ENCODE measurements at regions not wholly inside any gene's neighbourhood (a gene's known extent, or its start where the extent isn't known, plus 50 kb on each side); places are given as distances from the start of the nearest gene placed in this dataset.
A peak's percentile ranks its signal among the peaks of the same experiment; 100 is the strongest.

DNA sequence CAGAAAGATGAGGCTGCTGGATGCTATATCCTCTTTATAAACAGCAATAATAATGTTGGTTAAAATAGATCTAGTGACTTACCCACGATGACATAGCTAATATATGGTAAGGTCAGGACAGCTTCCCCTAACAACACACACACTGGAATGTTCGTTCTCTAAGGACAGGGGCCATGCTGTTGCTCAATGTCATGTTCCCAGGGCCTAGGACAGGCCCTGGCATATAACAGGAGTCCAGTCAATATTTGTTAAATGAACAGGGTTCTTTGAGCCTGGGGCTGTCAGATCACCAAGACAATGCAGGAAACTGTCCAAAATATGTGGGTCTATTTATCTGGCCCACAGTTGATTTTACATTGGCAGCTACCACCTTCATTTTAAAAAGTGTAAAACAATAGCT is 207.1 kb upstream of the MEX3C start:
- DNase-seq (ENCODE audit: low read depth): no peak
- H3K4me3 ChIP-seq (ENCODE audit: low read depth, low read length): no peak overlapping the region
- no peak for TF ChIP-seq CTCF (IDR thresholded peaks at IDR 0.05; ENCODE audit: insufficient read depth, low read depth, low read length, missing control alignments)

DNA sequence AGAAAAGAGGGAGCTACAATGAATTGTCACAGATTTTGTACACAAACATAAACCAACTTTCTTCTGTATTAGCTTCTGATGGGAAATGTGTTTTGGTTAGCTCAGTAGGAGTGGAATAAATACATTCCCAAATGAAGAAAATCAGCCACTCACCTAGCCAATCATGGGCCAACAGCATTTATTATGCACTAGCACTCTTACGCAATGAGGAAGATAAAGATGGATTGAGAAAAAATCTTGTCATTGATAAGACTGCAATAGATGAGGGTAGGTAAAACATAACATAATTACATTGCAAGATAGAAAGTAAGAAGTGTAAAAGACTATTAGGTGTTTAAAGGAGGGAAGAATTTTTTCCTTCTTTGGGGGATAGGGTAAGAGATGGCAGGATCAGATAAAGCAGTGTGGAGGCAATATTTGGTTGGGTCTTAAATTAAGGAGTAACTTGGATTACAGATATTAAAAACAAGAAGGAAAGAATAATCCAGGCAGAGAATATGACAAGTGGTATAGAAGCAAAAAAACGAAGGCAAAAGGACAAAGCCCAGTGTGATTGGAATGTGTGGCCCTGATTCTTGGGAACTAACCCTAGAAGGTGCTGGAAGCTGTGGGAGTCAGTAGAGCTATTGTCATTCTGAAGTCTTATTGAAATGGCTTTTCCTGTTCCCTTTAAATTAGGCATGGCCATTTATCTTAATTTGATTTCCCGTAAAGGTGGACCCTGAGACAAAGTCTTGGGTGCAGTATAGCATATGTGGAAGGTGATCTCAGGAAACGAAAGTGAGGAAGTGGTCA is 208.4 kb upstream of the MEX3C start:
- no peak overlapping the region for H3K4me3 ChIP-seq (ENCODE audit: low read depth, low read length)
- TF ChIP-seq CTCF (IDR thresholded peaks at IDR 0.05; ENCODE audit: insufficient read depth, low read depth, low read length, missing control alignments): no peak
- DNase-seq (ENCODE audit: low read depth): no peak

DNA sequence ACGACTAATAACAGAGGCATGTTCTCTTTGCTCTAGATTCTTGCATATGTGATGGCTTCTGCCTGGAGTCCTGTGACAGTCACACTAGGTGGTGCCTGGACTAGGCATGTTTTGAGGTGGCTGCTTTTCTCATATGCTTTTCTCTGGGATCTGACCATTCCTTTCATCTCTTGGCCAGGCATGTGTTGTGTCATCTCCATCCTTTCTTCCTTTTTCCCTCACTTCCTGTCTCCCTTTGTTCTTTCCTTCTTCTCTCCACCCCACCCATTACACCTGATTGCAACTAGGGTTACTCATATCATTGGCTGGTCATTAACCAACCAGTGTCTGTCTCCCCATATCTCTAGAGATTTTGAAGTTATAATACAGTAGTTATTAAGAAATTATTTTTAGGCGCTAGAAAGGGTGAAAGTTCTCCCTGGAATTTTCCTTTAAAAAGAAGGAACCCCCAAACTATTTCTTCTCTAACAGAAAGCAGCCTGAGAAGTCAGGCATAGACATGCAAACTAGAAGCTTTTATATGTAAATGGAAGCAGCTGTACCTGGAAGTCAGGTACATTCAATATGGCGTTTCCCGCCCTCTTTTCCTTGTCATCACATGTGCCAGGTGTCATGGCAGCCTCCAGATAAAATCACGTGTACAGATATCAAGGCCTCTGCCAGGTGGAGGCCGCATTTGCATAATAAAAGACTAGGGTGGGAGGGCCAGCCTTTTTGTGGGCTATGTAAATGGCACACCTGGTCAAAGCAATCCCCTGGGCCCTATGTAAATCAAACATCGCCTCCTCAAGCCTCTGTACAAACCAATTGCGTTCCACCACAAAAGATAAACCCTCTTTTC is 220.4 kb upstream of the MEX3C start:
- DNase-seq (ENCODE audit: low read depth): no peak
- TF ChIP-seq CTCF (IDR thresholded peaks at IDR 0.05; ENCODE audit: insufficient read depth, low read depth, low read length, missing control alignments): no peak
- H3K4me3 ChIP-seq (ENCODE audit: low read depth, low read length): no peak overlapping the region

DNA sequence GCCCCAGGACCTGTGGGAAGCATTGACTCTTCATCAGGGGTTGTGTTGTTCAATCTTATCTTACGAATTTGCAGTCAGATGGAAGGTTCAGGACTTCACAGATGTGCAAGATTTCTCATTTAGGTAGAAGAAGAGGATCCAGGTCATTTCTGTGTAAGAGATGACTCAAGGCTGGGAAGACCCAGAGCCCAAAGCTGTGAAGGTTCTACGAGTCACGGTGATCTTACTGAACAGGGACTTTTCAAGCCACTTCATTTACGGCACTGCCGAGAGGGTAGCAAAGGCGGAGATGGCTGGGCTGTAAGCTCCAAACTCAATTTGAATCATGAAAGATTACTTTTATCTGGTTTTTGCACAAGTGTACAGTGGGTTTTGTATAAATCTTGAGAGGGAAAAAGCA is 228.0 kb upstream of the MEX3C start:
- TF ChIP-seq CTCF (IDR thresholded peaks at IDR 0.05; ENCODE audit: insufficient read depth, low read depth, low read length, missing control alignments): no peak
- H3K4me3 ChIP-seq (ENCODE audit: low read depth, low read length): no peak overlapping the region
- DNase-seq (ENCODE audit: low read depth): peak; percentile 73

GRCh38 chr18:51425889-51426288 is 228.4 kb upstream of the MEX3C start:
- TF ChIP-seq CTCF (IDR thresholded peaks at IDR 0.05; ENCODE audit: insufficient read depth, low read depth, low read length, missing control alignments): no peak
- DNase-seq (ENCODE audit: low read depth): peak; percentile 38
- no peak overlapping the region for H3K4me3 ChIP-seq (ENCODE audit: low read depth, low read length)

DNA sequence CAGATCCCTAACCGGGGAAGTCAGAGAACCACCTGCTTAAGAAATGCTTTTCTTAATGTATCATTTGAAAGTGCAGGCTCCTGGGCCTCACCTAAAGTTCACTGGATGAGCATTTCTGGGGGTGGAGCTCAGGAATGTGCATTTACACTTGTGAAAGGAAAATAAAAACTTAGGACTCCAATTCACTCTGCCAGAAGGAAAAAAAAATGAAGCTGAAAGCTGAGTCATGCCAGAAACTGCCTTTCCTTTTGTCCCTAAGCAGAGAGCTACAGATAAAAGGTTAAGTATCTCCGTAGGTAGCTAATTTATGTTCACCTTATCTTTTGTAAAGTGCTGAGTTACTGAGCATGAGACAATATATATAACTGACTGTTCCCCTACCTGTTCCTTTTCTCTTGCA is 229.5 kb upstream of the MEX3C start:
- DNase-seq (ENCODE audit: low read depth): no peak
- no peak for TF ChIP-seq CTCF (IDR thresholded peaks at IDR 0.05; ENCODE audit: insufficient read depth, low read depth, low read length, missing control alignments)

More for the DNA sequence above, 229.5 kb upstream of the MEX3C start:
- no peak overlapping the region for H3K4me3 ChIP-seq (ENCODE audit: low read depth, low read length)

Measured in GM12865 (cell line).